ENCODE measurements at regions not wholly inside any gene's neighbourhood (a gene's known extent, or its start where the extent isn't known, plus 50 kb on each side); places are given as distances from the start of the nearest gene placed in this dataset.

DNA sequence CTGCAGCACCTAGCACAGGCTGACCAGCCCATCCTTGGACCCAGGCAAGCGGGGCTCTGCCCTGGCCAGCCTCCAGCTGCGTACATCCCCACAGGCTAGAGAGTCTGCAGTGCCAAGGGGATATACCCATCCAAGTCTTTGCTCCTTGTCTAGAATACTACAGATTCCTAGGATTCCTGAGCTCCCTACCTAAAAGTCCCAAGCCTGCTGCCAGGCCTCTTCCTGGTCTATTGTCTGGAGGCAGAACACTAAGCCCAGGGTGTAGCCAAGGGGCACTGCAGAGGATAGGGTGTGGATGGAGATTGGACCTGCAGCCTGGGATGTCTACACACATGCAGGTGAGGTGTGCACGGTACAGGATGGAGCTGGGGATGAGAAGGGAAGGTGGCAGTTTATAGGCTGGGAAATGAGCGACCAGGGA, 90.0 kb upstream of the SIRPA start:
- TF ChIP-seq POLR2A (IDR thresholded peaks at IDR 0.05): no peak
- TF ChIP-seq, protein P1, sequence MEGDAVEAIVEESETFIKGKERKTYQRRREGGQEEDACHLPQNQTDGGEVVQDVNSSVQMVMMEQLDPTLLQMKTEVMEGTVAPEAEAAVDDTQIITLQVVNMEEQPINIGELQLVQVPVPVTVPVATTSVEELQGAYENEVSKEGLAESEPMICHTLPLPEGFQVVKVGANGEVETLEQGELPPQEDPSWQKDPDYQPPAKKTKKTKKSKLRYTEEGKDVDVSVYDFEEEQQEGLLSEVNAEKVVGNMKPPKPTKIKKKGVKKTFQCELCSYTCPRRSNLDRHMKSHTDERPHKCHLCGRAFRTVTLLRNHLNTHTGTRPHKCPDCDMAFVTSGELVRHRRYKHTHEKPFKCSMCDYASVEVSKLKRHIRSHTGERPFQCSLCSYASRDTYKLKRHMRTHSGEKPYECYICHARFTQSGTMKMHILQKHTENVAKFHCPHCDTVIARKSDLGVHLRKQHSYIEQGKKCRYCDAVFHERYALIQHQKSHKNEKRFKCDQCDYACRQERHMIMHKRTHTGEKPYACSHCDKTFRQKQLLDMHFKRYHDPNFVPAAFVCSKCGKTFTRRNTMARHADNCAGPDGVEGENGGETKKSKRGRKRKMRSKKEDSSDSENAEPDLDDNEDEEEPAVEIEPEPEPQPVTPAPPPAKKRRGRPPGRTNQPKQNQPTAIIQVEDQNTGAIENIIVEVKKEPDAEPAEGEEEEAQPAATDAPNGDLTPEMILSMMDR (IDR thresholded peaks at IDR 0.05): no peak
